ENCODE measurements at regions not wholly inside any gene's neighbourhood (a gene's known extent, or its start where the extent isn't known, plus 50 kb on each side); places are given as distances from the start of the nearest gene placed in this dataset.
"Not testable (repeated sequence)": the region's sequence is repeated elsewhere in the genome, so short reads cannot be mapped to it uniquely, and the experiment has no call there.

DNA sequence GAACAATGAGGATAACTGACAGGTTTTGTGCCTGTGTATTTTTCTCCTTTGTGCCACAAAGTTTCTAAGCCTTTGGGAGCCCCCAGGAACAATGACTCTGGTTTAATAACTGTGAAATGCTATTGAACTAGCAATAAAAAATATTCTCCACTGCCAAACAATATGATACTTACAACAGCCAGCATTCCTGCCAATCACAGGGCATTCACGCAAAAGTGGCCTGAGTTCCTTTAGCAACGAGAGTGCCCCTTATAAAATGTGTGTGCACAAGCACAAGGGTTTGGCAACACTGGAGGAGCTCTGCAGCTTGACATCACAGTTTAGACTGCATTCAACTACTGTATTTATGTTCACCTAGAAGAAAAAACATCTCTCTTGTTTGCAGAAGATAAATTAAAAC lies 412.9 kb upstream of the NFE2L3 start:
- H3K4me3 ChIP-seq (ENCODE audit: control insufficient read depth, low read depth, low read length) = no peak overlapping the region
- no peak for TF ChIP-seq CTCF (conservative IDR thresholded peaks at IDR 0.05; ENCODE audit: control insufficient read depth, insufficient read depth, low read depth, low read length)
- DNase-seq (ENCODE audit: low read depth) = no peak

DNA sequence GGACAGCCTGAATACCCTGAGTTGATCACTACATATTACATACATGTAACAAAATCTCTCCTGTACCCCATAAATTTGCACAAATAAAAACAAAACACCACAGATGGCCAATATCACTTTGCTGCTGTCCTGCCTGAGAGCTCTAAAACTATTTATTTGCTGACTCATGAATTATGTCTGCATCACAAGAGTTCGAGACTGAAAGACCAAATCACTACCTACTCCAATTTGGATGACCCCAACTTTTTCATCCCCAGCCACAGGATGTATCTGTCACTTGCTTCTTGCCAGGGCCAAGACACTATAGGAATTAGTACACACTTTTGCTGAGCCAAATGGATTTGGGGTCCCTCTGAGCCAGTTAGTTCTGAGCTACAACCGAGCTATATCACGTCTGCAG lies 409.7 kb upstream of the NFE2L3 start:
- DNase-seq (ENCODE audit: low read depth) = no peak
- TF ChIP-seq CTCF (conservative IDR thresholded peaks at IDR 0.05; ENCODE audit: control insufficient read depth, insufficient read depth, low read depth, low read length) = no peak
- no peak overlapping the region for H3K4me3 ChIP-seq (ENCODE audit: control insufficient read depth, low read depth, low read length)

DNA sequence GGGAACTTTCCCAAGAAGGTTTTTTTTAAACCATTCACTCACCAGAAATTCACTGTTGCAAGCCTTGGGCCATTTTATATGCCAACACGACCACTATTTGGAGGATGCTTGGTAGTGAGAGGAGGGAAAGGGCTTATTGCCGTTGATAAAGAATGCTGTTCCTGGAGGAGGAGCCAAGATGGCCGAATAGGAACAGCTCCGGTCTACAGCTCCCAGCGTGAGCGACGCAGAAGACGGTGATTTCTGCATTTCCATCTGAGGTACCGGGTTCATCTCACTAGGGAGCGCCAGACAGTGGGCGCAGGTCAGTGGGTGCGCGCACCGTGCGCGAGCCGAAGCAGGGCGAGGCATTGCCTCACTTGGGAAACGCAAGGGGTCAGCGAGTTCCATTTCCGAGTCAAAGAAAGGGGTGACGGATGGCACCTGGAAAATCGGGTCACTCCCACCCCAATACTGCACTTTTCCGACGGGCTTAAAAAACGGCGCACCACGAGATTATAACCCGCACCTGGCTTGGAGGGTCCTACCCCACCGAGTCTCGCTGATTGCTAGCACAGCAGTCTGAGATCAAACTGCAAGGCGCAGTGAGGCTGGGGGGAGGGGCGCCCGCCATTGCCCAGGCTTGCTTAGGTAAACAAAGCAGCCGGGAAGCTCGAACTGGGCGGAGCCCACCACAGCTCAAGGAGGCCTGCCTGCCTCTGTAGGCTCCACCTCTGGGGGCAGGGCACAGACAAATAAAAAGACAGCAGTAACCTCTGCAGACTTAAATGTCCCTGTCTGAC lies 408.1 kb upstream of the NFE2L3 start:
- not testable (repeated sequence) for H3K4me3 ChIP-seq (ENCODE audit: control insufficient read depth, low read depth, low read length); DNase-seq (ENCODE audit: low read depth)

DNA sequence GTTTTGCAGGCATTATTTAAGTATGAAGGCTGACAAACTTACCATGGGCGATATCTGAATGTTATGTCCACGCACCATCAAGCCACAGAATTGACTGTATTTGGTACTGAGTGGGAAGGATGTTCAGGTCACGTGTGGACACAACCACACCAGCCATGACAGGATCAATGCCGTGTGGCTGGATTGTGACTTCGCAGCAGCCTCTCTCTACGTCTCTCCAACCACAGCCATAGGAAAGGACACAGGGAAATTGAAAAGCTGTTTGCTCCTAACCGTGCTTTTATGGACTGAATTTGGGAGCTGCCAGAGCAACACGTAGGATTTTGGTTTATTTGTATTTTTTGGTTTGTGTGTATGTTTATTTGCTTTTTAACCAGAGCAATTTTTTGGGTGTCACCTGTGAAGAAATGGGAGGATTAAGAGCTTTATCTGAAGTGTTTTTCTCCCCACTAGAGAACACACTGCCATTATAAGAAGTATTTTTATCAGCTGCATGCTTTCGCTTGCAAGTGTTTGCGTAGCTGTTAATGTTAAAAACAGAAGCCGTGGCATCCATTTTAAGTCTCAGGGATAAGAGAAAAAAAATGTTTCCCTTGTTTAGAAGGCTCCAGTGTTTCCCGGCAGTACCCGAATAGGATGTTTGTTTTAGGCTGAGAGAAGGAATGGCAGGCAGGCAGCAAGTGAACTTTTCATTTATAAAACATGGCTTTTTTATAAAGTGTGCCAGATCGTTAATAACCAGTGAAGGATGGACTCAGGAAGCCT lies 401.1 kb upstream of the NFE2L3 start:
- no peak for DNase-seq (ENCODE audit: low read depth)
- H3K4me3 ChIP-seq (ENCODE audit: control insufficient read depth, low read depth, low read length) = no peak overlapping the region
- TF ChIP-seq CTCF (conservative IDR thresholded peaks at IDR 0.05; ENCODE audit: control insufficient read depth, insufficient read depth, low read depth, low read length) = no peak

- DNase-seq (ENCODE audit: low read depth) = no peak
- no peak for TF ChIP-seq CTCF (conservative IDR thresholded peaks at IDR 0.05; ENCODE audit: control insufficient read depth, insufficient read depth, low read depth, low read length)
- no peak overlapping the region for H3K4me3 ChIP-seq (ENCODE audit: control insufficient read depth, low read depth, low read length)
Measured at GRCh38 chr7:25752154-25752553, 399.8 kb upstream of the NFE2L3 start.

GRCh38 chr7:25752967-25753791 lies 398.8 kb upstream of the NFE2L3 start:
- TF ChIP-seq CTCF (conservative IDR thresholded peaks at IDR 0.05; ENCODE audit: control insufficient read depth, insufficient read depth, low read depth, low read length) = no peak
- no peak overlapping the region for H3K4me3 ChIP-seq (ENCODE audit: control insufficient read depth, low read depth, low read length)
- DNase-seq (ENCODE audit: low read depth) = no peak

DNA sequence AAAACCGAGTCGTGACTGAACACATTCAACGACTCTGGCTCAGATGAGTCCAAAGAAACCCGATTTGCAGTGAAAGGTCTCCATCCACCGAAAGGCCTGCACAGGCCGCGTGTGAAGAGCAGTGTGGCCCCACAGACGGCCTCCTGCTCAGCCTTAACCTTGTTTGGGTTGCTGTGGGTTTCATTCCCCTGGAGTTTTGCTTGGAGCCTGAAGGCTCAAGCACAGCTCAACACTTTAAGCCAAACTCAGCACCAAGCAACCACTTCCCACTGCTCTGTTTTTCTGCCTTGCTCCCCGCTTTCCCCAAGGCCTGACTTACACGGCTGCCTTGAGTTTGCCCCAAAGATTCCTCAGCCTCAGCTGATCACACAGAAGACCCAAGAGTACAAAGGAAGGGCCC lies 398.2 kb upstream of the NFE2L3 start:
- H3K4me3 ChIP-seq (ENCODE audit: control insufficient read depth, low read depth, low read length) = no peak overlapping the region
- DNase-seq (ENCODE audit: low read depth) = no peak
- TF ChIP-seq CTCF (conservative IDR thresholded peaks at IDR 0.05; ENCODE audit: control insufficient read depth, insufficient read depth, low read depth, low read length) = no peak
